ENCODE measurements at regions not wholly inside any gene's neighbourhood (a gene's known extent, or its start where the extent isn't known, plus 50 kb on each side); places are given as distances from the start of the nearest gene placed in this dataset.

DNA sequence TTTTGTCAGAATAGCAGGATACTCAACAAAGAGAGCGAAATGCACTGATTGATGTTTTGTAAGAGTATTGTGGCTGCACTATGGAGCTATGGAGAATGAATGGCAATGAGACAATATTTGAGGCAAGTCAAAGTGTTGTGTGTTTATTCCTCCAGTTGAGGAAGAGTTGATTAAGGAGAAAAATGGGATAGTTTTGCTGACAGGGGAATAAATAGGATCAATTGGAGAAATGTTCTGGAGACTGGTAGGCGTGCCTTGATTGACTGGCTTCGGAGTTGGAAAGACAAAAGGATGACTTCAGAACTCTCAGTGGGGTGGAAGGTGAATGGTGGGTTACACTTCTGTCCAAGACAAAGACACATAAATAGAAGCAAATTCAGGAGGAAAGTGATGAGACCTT is 1254.9 kb upstream of the TMEM132C start:
- H2BK12ac ChIP-seq (ENCODE audit: insufficient read length, low read depth, low read length) = no peak overlapping the region
- no peak overlapping the region for H3K9ac ChIP-seq (ENCODE audit: extremely low read depth, insufficient read length, low read length)
- no peaks in the 10 kb centered on the region for H3K79me1 ChIP-seq (ENCODE audit: insufficient read depth, low read depth, low read length, poor library complexity, severe bottlenecking)
- Mint-ChIP-seq H3K36me3 (ENCODE audit: insufficient read depth in 1 of 3, low read depth in 3 of 3) (no peaks in the 10 kb centered on the region), H3K4me1 (peaks cover 5% of the 10 kb centered on the region in 2 experiments), H3K9me3 (no peaks in the 10 kb centered on the region; a peak in 1 of 5 replicates), H3K27ac (no peak overlapping the region), H3K4me3 (no peak overlapping the region), H3K27me3 (ENCODE audit: low read depth) (no peaks in the 10 kb centered on the region)
- no peak for DNase-seq
- no peaks in the 10 kb centered on the region for H3K79me2 ChIP-seq (ENCODE audit: insufficient read depth, low read length)
- no peak overlapping the region for H4K8ac ChIP-seq (replicated peaks; ENCODE audit: insufficient read length, low read depth, low read length)
- H3K4me2 ChIP-seq (ENCODE audit: insufficient read depth, insufficient read length, low read length) = no peak overlapping the region
- TF ChIP-seq, protein P1, sequence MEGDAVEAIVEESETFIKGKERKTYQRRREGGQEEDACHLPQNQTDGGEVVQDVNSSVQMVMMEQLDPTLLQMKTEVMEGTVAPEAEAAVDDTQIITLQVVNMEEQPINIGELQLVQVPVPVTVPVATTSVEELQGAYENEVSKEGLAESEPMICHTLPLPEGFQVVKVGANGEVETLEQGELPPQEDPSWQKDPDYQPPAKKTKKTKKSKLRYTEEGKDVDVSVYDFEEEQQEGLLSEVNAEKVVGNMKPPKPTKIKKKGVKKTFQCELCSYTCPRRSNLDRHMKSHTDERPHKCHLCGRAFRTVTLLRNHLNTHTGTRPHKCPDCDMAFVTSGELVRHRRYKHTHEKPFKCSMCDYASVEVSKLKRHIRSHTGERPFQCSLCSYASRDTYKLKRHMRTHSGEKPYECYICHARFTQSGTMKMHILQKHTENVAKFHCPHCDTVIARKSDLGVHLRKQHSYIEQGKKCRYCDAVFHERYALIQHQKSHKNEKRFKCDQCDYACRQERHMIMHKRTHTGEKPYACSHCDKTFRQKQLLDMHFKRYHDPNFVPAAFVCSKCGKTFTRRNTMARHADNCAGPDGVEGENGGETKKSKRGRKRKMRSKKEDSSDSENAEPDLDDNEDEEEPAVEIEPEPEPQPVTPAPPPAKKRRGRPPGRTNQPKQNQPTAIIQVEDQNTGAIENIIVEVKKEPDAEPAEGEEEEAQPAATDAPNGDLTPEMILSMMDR (conservative IDR thresholded peaks at IDR 0.05) = no peak
- no peaks in the 10 kb centered on the region for H4K20me1 ChIP-seq (ENCODE audit: control insufficient read depth, insufficient read depth, insufficient read length)
- no CpG with 5 or more reads among the region's 3 CpGs for WGBS (ENCODE audit: extremely low coverage, insufficient read length, low lambda C conversion rate)
- H3K23me2 ChIP-seq (ENCODE audit: insufficient read length, low read depth, low read length, poor library complexity, severe bottlenecking) = no peaks in the 10 kb centered on the region
- H3K18ac ChIP-seq (ENCODE audit: insufficient read length, low read depth, low read length) = no peak overlapping the region
- H3K23ac ChIP-seq (ENCODE audit: insufficient read length, low read depth, low read length) = no peak overlapping the region
- H3K4me1 ChIP-seq (ENCODE audit: insufficient read depth, low read length) = no peaks in the 10 kb centered on the region; the same call in 1 of the 2 replicates
- no peak overlapping the region for H3K4ac ChIP-seq (ENCODE audit: low read depth, low read length)
- H3T11ph ChIP-seq (ENCODE audit: low read length) = no peak overlapping the region
- H3K27me3 ChIP-seq (ENCODE audit: insufficient read depth, low read length) = no peaks in the 10 kb centered on the region
- no peak overlapping the region for H2AK5ac ChIP-seq (ENCODE audit: insufficient read length, low read length)
- no peak overlapping the region for H2AFZ ChIP-seq (ENCODE audit: low read length)
- H4K5ac ChIP-seq (ENCODE audit: insufficient read length, low read depth, low read length) = no peak overlapping the region
- no peak overlapping the region for H3K27ac ChIP-seq (ENCODE audit: insufficient read length, low read depth, low read length)
- no peak overlapping the region for H4K91ac ChIP-seq (ENCODE audit: insufficient read length, low read depth, low read length)
- H2BK15ac ChIP-seq (ENCODE audit: low read depth, low read length) = no peak overlapping the region
- H3K14ac ChIP-seq (ENCODE audit: insufficient read depth, low read length) = no peak overlapping the region
- H2BK20ac ChIP-seq (ENCODE audit: low read depth, low read length, poor library complexity, severe bottlenecking) = no peak overlapping the region
- no peak overlapping the region for H3K56ac ChIP-seq (ENCODE audit: insufficient read length, low read depth, low read length)
- no peak overlapping the region for H2BK5ac ChIP-seq (ENCODE audit: insufficient read length, low read length)
- H2BK120ac ChIP-seq (ENCODE audit: low read depth, low read length, poor library complexity, severe bottlenecking) = no peak overlapping the region
- H3K9me3 ChIP-seq (ENCODE audit: control insufficient read depth, low read depth, low read length) = no peaks in the 10 kb centered on the region

Data from H9 (cell line).